ENCODE measurements at regions not wholly inside any gene's neighbourhood (a gene's known extent, or its start where the extent isn't known, plus 50 kb on each side); places are given as distances from the start of the nearest gene placed in this dataset.
"Not testable (repeated sequence)": the region's sequence is repeated elsewhere in the genome, so short reads cannot be mapped to it uniquely, and the experiment has no call there.

GRCh38 chr16:62814891-62815290 lies 778.7 kb upstream of the CDH8 start:
- POLR2A ChIA-PET = no interaction called here
- DNase-seq (no peak), ATAC-seq (ENCODE audit: low read depth) (no peak)
- Mint-ChIP-seq H3K4me3 (no peak overlapping the region), H3K27me3 (no peaks in the 10 kb centered on the region), H3K4me1 (no peaks in the 10 kb centered on the region), H3K27ac (no peak overlapping the region), H3K9me3 (peaks cover 5% of the 10 kb centered on the region), H3K36me3 (no peaks in the 10 kb centered on the region)

GRCh38 chr16:62805221-62805857 lies 769.1 kb upstream of the CDH8 start:
- no peak overlapping the region for H3K4me3 Mint-ChIP-seq
- H3K4me1 Mint-ChIP-seq = no peaks in the 10 kb centered on the region
- ATAC-seq (ENCODE audit: low read depth) (no peak), DNase-seq (no peak)
- no peaks in the 10 kb centered on the region for H3K36me3 Mint-ChIP-seq
- POLR2A ChIA-PET = no interaction called here
- peaks cover 5% of the 10 kb centered on the region for H3K9me3 Mint-ChIP-seq
- no peaks in the 10 kb centered on the region for H3K27me3 Mint-ChIP-seq
- H3K27ac Mint-ChIP-seq = no peak overlapping the region

- DNase-seq (no peak), ATAC-seq (ENCODE audit: low read depth) (no peak)
- Mint-ChIP-seq H3K9me3 (peaks cover 14% of the 10 kb centered on the region), H3K4me1 (no peaks in the 10 kb centered on the region), H3K27ac (no peak overlapping the region), H3K27me3 (no peaks in the 10 kb centered on the region), H3K4me3 (no peak overlapping the region), H3K36me3 (no peaks in the 10 kb centered on the region)
- POLR2A ChIA-PET = no interaction called here
Observed at GRCh38 chr16:62794724-62795123, 758.5 kb upstream of the CDH8 start.

- POLR2A ChIA-PET; ATAC-seq (ENCODE audit: low read depth); H3K27ac Mint-ChIP-seq; DNase-seq; H3K4me3 Mint-ChIP-seq; H3K27me3 Mint-ChIP-seq; H3K9me3 Mint-ChIP-seq; H3K4me1 Mint-ChIP-seq; H3K36me3 Mint-ChIP-seq: not testable (repeated sequence)
Observed at GRCh38 chr16:62780081-62780480, 743.8 kb upstream of the CDH8 start.

GRCh38 chr16:62764572-62764971 lies 728.3 kb upstream of the CDH8 start:
- no peak overlapping the region for H3K4me3 Mint-ChIP-seq
- DNase-seq = no peak
- H3K27me3 Mint-ChIP-seq = no peaks in the 10 kb centered on the region
- peaks cover 16% of the 10 kb centered on the region for H3K9me3 Mint-ChIP-seq
- no peak overlapping the region for H3K27ac Mint-ChIP-seq
- H3K4me1 Mint-ChIP-seq = no peaks in the 10 kb centered on the region
- H3K36me3 Mint-ChIP-seq = no peaks in the 10 kb centered on the region
- POLR2A ChIA-PET = no interaction called here
- ATAC-seq (ENCODE audit: low read depth) = no peak

- Mint-ChIP-seq H3K36me3 (no peaks in the 10 kb centered on the region), H3K4me3 (no peak overlapping the region), H3K9me3 (peaks cover 13% of the 10 kb centered on the region), H3K27ac (no peak overlapping the region), H3K27me3 (no peaks in the 10 kb centered on the region), H3K4me1 (no peaks in the 10 kb centered on the region)
- POLR2A ChIA-PET = no interaction called here
- DNase-seq = no peak
- ATAC-seq (ENCODE audit: low read depth) = no peak
Observed at GRCh38 chr16:62760398-62760797, 724.2 kb upstream of the CDH8 start.

GRCh38 chr16:62755938-62756337 lies 719.7 kb upstream of the CDH8 start:
- no peak for ATAC-seq (ENCODE audit: low read depth)
- Mint-ChIP-seq H3K27ac (no peak overlapping the region), H3K9me3 (peaks cover 8% of the 10 kb centered on the region), H3K27me3 (no peaks in the 10 kb centered on the region), H3K4me1 (no peaks in the 10 kb centered on the region), H3K36me3 (no peaks in the 10 kb centered on the region), H3K4me3 (no peak overlapping the region)
- no peak for DNase-seq
- POLR2A ChIA-PET = no interaction called here

- H3K9me3 Mint-ChIP-seq = peaks cover 10% of the 10 kb centered on the region
- POLR2A ChIA-PET = no interaction called here
- no peaks in the 10 kb centered on the region for H3K4me1 Mint-ChIP-seq
Observed at GRCh38 chr16:62752854-62753253, 716.6 kb upstream of the CDH8 start.

GRCh38 chr16:62751218-62751617 lies 715.0 kb upstream of the CDH8 start:
- Mint-ChIP-seq H3K27me3 (no peaks in the 10 kb centered on the region), H3K9me3 (peaks cover 13% of the 10 kb centered on the region), H3K4me3 (no peak overlapping the region), H3K4me1 (no peaks in the 10 kb centered on the region), H3K27ac (no peak overlapping the region), H3K36me3 (no peaks in the 10 kb centered on the region)
- ATAC-seq (ENCODE audit: low read depth) = no peak
- POLR2A ChIA-PET = no interaction called here
- DNase-seq = no peak

More at GRCh38 chr16:62752854-62753253, 716.6 kb upstream of the CDH8 start:
- Mint-ChIP-seq H3K36me3 (no peaks in the 10 kb centered on the region), H3K27me3 (no peaks in the 10 kb centered on the region), H3K27ac (no peak overlapping the region), H3K4me3 (no peak overlapping the region)
- no peak for ATAC-seq (ENCODE audit: low read depth)
- DNase-seq = no peak

GRCh38 chr16:62741692-62742091 lies 705.5 kb upstream of the CDH8 start:
- POLR2A ChIA-PET = no interaction called here
- DNase-seq (no peak), ATAC-seq (ENCODE audit: low read depth) (no peak)
- Mint-ChIP-seq H3K27me3 (no peaks in the 10 kb centered on the region), H3K36me3 (no peaks in the 10 kb centered on the region), H3K9me3 (peaks cover 22% of the 10 kb centered on the region), H3K4me1 (no peaks in the 10 kb centered on the region), H3K4me3 (no peak overlapping the region), H3K27ac (no peak overlapping the region)

GRCh38 chr16:62738666-62739460 lies 702.6 kb upstream of the CDH8 start:
- Mint-ChIP-seq H3K4me3 (no peak overlapping the region), H3K27ac (no peak overlapping the region), H3K27me3 (no peaks in the 10 kb centered on the region), H3K4me1 (no peaks in the 10 kb centered on the region), H3K36me3 (no peaks in the 10 kb centered on the region), H3K9me3 (peaks cover 12% of the 10 kb centered on the region)
- DNase-seq (no peak), ATAC-seq (ENCODE audit: low read depth) (no peak)
- POLR2A ChIA-PET = no interaction called here

GRCh38 chr16:62732092-62732491 lies 695.9 kb upstream of the CDH8 start:
- Mint-ChIP-seq H3K27ac (no peak overlapping the region), H3K36me3 (no peaks in the 10 kb centered on the region), H3K4me3 (no peak overlapping the region), H3K9me3 (peaks cover 6% of the 10 kb centered on the region), H3K4me1 (no peaks in the 10 kb centered on the region), H3K27me3 (no peaks in the 10 kb centered on the region)
- no peak for ATAC-seq (ENCODE audit: low read depth)
- DNase-seq = no peak
- POLR2A ChIA-PET = no interaction called here

GRCh38 chr16:62724670-62725269 lies 688.5 kb upstream of the CDH8 start:
- H3K4me1 Mint-ChIP-seq; H3K4me3 Mint-ChIP-seq; H3K27ac Mint-ChIP-seq; POLR2A ChIA-PET; H3K27me3 Mint-ChIP-seq; ATAC-seq (ENCODE audit: low read depth); H3K36me3 Mint-ChIP-seq; DNase-seq: not testable (repeated sequence)
- peaks cover 16% of the 10 kb centered on the region for H3K9me3 Mint-ChIP-seq

GRCh38 chr16:62720651-62721050 lies 684.4 kb upstream of the CDH8 start:
- Mint-ChIP-seq H3K27ac (no peak overlapping the region), H3K27me3 (no peaks in the 10 kb centered on the region), H3K9me3 (peaks cover 17% of the 10 kb centered on the region), H3K4me1 (no peaks in the 10 kb centered on the region), H3K36me3 (peaks cover 2% of the 10 kb centered on the region), H3K4me3 (no peak overlapping the region)
- POLR2A ChIA-PET = no interaction called here
- DNase-seq (no peak), ATAC-seq (ENCODE audit: low read depth) (no peak)
